OCI-LY7 (cell line): ENCODE measurements at regions not wholly inside any gene's neighbourhood (a gene's known extent, or its start where the extent isn't known, plus 50 kb on each side); places are given as distances from the start of the nearest gene placed in this dataset.

ENCODE experiments used
- BruUV-seq: library from RNA; stranded (reverse); fragments of 400-500 nt; replicated peaks from 2 replicates; lab custom pipeline; 2021; lab: Mats Ljungman, UMichigan
- CTCF ChIA-PET: fragments of 300-600 bp; sonication (Branson Sonifier 250); formaldehyde crosslinking; loops from one replicate; lab custom pipeline; 2022; ENCODE audit warnings: antibody characterized with exemption; ENCODE audit not compliant: unreplicated experiment; lab: Charles Lee
- POLR2A ChIA-PET: fragments of 300-600 bp; sonication (Branson Sonifier 250); formaldehyde crosslinking; loops from one replicate; lab custom pipeline; 2022; ENCODE audit warnings: antibody characterized with exemption; lab: Charles Lee
- DNase-seq: peaks from one replicate; pipeline ENCODE4 v3.0.0-alpha.2; 2015; ENCODE audit warnings: low spot score
- H2AFZ ChIP-seq: fragments of 200-600 bp; sonication (generic), shearing (Covaris generic); 2 replicates; pipeline ENCODE4 v1.6.1; 2014; ENCODE audit warnings: mild to moderate bottlenecking, antibody characterized with exemption, low read length, moderate library complexity
- H3K27ac ChIP-seq: fragments of 200-600 bp; sonication (generic); 2 replicates; pipeline ENCODE4 v1.5.1; 2014; ENCODE audit warnings: mixed run types, low read depth, mild to moderate bottlenecking, moderate library complexity, low read length, inconsistent platforms; ENCODE audit not compliant: poor library complexity, severe bottlenecking
- H3K36me3 ChIP-seq: fragments of 200-600 bp; sonication (generic); 2 replicates; pipeline ENCODE4 v1.6.1; 2014; ENCODE audit warnings: mild to moderate bottlenecking, antibody characterized with exemption, low read length, moderate library complexity, mixed read lengths; ENCODE audit not compliant: insufficient read depth
- H3K4me1 ChIP-seq: fragments of 200-600 bp; sonication (generic); 2 replicates; pipeline ENCODE4 v1.5.1; 2014; ENCODE audit warnings: mild to moderate bottlenecking, low read length; ENCODE audit not compliant: insufficient read depth, poor library complexity, severe bottlenecking
- H3K4me2 ChIP-seq: fragments of 200-600 bp; sonication (generic); 2 replicates; pipeline ENCODE4 v1.6.1; 2014; ENCODE audit warnings: mild to moderate bottlenecking, low read length
- H3K4me3 ChIP-seq: fragments of 200-600 bp; sonication (generic); 2 replicates; pipeline ENCODE4 v1.5.1; 2014; ENCODE audit warnings: mild to moderate bottlenecking, low read depth, low read length; ENCODE audit not compliant: poor library complexity, severe bottlenecking
- H3K79me2 ChIP-seq: fragments of 200-600 bp; sonication (generic); 2 replicates; pipeline ENCODE4 v1.6.1; 2016; ENCODE audit warnings: low read depth, mild to moderate bottlenecking, low read length, moderate library complexity, mixed read lengths; ENCODE audit not compliant: insufficient read depth
- H3K9me2 ChIP-seq: fragments of 200-600 bp; sonication (generic); 2 replicates; pipeline ENCODE4 v1.6.1; 2016; ENCODE audit warnings: mild to moderate bottlenecking, low read length, mixed read lengths; ENCODE audit not compliant: insufficient read depth
- H3K9me3 ChIP-seq: fragments of 200-600 bp; sonication (generic); 2 replicates; pipeline ENCODE4 v1.6.1; 2014; ENCODE audit warnings: mild to moderate bottlenecking, mixed run types, low read length, mixed read lengths
- H4K20me1 ChIP-seq: fragments of 200-600 bp; sonication (generic); 2 replicates; pipeline ENCODE4 v1.6.1; 2014; ENCODE audit warnings: mild to moderate bottlenecking, antibody characterized with exemption, low read length, moderate library complexity, mixed read lengths; ENCODE audit not compliant: insufficient read depth
- CTCF ChIP-seq: fragments of 200-600 bp; sonication (generic); conservative IDR thresholded peaks from 2 replicates; pipeline ENCODE4 v1.5.1; 2014; ENCODE audit warnings: mild to moderate bottlenecking, antibody characterized with exemption, low read length, moderate library complexity, mixed read lengths
- EZH2phosphoT487 ChIP-seq: fragments of 200-600 bp; sonication (generic); IDR thresholded peaks from 2 replicates; pipeline ENCODE4 v1.6.1; 2018; ENCODE audit warnings: low read depth, borderline replicate concordance, mild to moderate bottlenecking, mixed run types, antibody characterized with exemption, low read length, moderate library complexity, mixed read lengths
- intact Hi-C: fragments of 100-400 bp; cut with micrococcal nuclease; formaldehyde crosslinking; loops from one replicate; pipeline ENCODE4 v1.10.0; 2022; ENCODE audit not compliant: unreplicated experiment

- no peak for DNase-seq
- POLR2A ChIA-PET = interaction anchor here (0.7 kb wide), 1 partner anchor 499 kb away, joined by 3 read pairs; no protein-coding TSS in a partner anchor
- no peak overlapping the region for H3K4me2 ChIP-seq
- TF ChIP-seq EZH2phosphoT487 (no peak), CTCF (no peak)
- no peak overlapping the region for H3K27ac ChIP-seq
- no peaks in the 10 kb centered on the region for H4K20me1 ChIP-seq
- CTCF ChIA-PET = no interaction called here
- H3K79me2 ChIP-seq = no peaks in the 10 kb centered on the region
- intact Hi-C loops = no loop called here
- no peak overlapping the region for H3K4me3 ChIP-seq
- no peaks in the 10 kb centered on the region for H3K36me3 ChIP-seq
- H2AFZ ChIP-seq = no peak overlapping the region
- no peaks in the 10 kb centered on the region for H3K9me2 ChIP-seq
- H3K4me1 ChIP-seq = no peaks in the 10 kb centered on the region
- no peaks in the 10 kb centered on the region for H3K9me3 ChIP-seq
- BruUV-seq = no TSS peak
These were observed 378.4 kb upstream of the SEMA3D start for GRCh38 chr7:85565276-85565675.

- H2AFZ ChIP-seq = no peak overlapping the region
- H3K9me3 ChIP-seq = no peaks in the 10 kb centered on the region
- no TSS peak for BruUV-seq
- no peaks in the 10 kb centered on the region for H3K36me3 ChIP-seq
- DNase-seq = no peak
- ChIA-PET POLR2A (interaction anchor here (0.7 kb wide), 1 partner anchor 15 kb away, joined by 3 read pairs; no protein-coding TSS in a partner anchor), CTCF (no interaction called here)
- no peak for TF ChIP-seq EZH2phosphoT487
- TF ChIP-seq CTCF = no peak
- no peak overlapping the region for H3K4me2 ChIP-seq
- no peaks in the 10 kb centered on the region for H3K79me2 ChIP-seq
- no peaks in the 10 kb centered on the region for H3K9me2 ChIP-seq
- no peaks in the 10 kb centered on the region for H4K20me1 ChIP-seq
- H3K4me3 ChIP-seq = no peak overlapping the region
- H3K27ac ChIP-seq = no peak overlapping the region
- intact Hi-C loops = no loop called here
- H3K4me1 ChIP-seq = no peaks in the 10 kb centered on the region
These were observed 378.0 kb upstream of the SEMA3D start for GRCh38 chr7:85564861-85565260.

GRCh38 chr7:85561706-85562105, 374.9 kb upstream of the SEMA3D start:
- Histone ChIP-seq H2AFZ (no peak overlapping the region), H3K4me3 (no peak overlapping the region), H3K36me3 (no peaks in the 10 kb centered on the region), H3K9me2 (no peaks in the 10 kb centered on the region), H4K20me1 (no peaks in the 10 kb centered on the region), H3K9me3 (no peaks in the 10 kb centered on the region), H3K79me2 (no peaks in the 10 kb centered on the region), H3K4me1 (no peaks in the 10 kb centered on the region), H3K4me2 (no peak overlapping the region), H3K27ac (no peak overlapping the region)
- TF ChIP-seq CTCF = no peak
- no peak for TF ChIP-seq EZH2phosphoT487
- BruUV-seq = no TSS peak
- CTCF ChIA-PET = no interaction called here
- intact Hi-C loops = no loop called here
- no peak for DNase-seq
- POLR2A ChIA-PET = interaction anchor here (0.6 kb wide), 1 partner anchor 450 kb away, joined by 4 read pairs; no protein-coding TSS in a partner anchor
